NCI-H748 (cell line): ENCODE measurements at regions not wholly inside any gene's neighbourhood (a gene's known extent, or its start where the extent isn't known, plus 50 kb on each side); places are given as distances from the start of the nearest gene placed in this dataset.
A peak's percentile ranks its signal among the peaks of the same experiment; 100 is the strongest.

ENCODE experiments used
- DNase-seq: peaks from one replicate; lab custom pipeline; 2025; ENCODE audit not compliant: unreplicated experiment; lab: John Stamatoyannopoulos, UW

DNA sequence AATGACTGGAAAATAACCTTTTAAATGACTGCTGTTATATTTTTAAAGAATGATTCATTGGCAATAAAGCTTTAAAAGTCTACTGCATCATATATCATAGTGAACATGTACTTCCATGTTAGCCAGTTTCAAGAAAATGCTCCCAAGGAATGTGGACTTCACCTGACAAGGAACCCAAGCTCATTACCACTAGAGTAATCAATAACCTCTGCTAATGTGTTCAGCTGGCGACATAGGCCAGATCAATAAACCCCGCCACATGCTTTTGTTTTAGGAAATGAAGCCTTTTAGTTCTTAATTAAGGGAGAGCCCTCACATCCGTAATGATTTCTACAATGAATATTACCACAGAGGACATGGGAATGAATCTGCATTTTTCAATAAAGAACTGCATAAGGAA is 1219.9 kb upstream of the CNTN5 start:
- DNase-seq, result no peak

DNA sequence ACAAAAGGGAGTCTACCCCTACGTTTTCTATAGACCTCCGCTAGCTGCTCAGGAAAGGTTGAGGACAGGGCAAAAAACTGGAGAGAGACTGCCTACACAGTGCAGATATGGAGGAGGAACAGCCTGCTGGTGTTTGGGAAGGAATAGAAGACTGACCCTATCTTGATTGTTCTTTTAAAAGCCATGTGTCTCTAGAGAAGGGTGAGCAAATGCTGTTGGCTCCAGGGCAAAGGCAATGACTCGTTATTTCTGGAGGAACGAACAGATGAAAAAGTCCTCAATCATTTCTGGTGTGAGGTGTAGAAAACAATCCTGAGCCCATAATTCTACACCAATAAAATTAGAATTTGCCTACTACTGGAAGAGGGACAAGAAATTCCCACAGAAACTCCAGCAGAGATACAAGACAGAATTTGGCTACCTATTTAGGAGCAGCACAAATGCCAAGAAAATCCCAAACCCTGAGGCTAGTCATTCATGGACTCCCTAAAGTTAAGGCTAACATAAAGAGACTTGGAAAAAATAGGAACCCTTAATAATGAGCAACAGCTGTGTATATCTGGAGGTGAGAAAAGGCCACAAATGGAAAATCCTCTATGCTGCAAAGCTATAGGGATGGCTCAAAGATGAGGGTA is 1206.3 kb upstream of the CNTN5 start:
- DNase-seq, result no peak

DNA sequence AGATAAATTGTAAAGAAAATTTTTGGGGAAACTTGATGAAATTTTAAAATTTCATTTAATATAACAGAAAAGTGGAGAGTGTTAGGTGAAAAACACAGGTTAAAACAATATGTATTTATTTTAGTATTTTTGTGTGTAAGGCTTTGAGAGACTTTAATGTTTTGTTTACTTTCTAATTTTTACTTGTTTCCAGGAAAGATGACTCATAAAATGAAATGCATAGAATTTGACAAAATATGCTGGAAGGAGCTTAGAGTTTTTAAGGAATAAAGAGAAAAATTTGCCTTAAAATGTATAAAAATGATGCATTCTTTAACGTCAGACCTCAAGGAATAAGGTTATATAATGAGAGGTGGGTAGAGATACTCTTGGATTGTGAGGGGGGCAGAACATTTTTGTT is 1205.1 kb upstream of the CNTN5 start:
- no peak for DNase-seq

DNA sequence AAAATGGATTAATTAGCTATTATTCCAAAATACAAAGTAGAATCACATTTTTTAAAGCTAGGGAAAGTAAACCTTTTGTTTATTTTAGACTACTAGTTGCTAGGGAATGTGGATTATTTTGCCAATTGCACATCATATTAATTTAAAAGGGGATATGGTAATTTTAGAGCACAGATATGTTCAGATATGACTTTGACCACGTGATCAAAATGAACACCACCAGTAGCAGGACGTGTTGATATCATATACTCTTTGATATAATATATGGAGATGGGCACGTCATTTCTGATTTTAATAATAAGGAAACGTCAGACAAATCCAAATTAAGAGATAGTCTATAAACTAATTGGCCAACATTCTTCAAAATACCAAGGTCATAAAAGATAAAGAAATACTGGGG is 1188.3 kb upstream of the CNTN5 start:
- DNase-seq, result no peak

DNA sequence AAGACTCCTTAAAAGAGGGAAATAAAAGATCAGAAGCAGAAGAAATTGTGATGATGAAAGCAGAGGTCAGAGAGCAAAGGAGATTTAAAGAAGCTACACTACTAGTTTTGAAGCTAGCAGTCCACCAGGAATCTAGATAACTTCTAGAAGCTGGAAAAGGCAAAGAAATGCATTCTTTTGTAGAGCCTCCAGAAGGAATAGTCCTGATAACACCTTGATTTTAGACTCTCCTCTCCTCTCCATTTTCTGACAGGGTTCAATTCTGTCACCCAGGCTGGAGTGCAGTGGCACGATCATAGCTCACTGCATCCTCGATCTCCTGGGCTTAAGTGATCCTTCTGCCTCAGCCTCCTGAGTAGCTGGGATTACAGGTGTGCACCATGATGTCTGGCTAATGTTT is 1187.3 kb upstream of the CNTN5 start:
- no peak for DNase-seq

DNA sequence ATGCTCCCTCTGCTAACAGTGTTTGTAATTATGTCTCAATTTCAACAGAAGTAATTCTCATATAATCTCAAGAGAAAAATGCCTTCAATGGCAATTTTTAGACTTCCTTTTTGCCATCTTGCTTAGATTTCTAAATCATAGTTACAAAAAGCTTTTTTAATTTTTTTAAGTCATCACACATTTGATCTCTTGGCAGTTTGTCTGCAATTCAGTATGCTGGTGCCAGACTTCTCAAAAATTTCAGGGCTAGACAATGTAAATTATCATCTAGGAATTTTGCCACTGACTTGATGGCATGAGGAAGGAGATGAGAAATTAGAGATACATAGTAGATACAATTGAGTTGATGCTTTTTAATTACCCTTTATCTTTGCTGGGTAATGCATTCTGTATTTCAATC is 1176.7 kb upstream of the CNTN5 start:
- DNase-seq, result no peak

DNA sequence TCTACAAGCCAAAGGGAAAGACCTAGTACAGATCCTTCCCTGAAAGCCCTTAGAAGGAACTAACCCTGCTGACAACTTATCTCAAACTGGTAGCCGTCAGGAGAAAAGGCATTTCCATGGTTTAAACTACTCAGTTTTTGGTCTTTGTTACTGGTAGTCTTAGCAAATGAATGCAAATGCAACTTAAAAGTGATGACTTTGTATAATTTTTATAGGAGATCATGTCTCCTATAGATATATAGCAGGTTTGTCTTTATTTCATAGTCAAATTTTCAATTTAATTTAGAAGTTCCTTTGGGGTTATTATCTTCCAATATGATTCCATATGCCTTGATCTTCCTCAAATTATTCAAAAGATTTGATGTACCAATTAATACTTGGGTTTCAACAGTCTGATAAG is 1173.0 kb upstream of the CNTN5 start:
- no peak for DNase-seq

DNA sequence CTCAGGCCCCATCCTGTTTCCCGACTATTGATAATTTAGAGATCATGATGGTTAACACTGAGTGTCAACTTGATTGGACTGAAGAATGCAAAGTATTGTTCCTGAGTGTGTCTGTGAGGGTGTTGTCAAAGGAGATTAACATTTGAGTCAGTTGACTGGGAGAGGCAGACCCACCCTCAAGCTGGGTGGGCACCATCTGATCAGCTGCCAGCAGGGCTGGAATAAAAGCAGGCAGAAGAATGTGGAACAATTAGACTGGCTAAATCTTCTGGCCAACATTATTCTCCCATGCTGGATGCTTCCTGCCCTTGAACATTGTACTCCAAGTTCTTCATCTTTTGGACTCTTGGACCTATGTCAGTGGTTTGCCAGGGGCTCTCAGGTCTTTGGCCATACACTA is 1170.0 kb upstream of the CNTN5 start:
- DNase-seq, result no peak

DNA sequence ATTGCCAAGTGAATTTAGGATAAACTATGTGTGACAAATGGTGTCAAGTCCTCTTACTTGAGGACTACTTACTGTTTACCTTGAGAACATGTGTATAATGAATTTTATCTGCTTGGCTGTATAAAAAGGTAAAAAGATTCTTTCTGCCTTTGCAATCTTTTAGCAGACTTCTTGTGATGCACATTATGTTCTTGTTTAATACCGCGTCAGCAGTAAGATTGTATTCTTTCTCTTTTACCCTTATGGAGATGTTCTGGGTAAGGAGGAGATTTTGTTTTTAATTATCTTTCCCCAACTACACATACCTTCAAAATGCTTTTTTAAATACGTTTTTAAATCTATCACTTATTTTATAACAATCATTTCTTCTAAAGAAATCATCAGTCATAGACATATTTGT is 1166.4 kb upstream of the CNTN5 start:
- no peak for DNase-seq

DNA sequence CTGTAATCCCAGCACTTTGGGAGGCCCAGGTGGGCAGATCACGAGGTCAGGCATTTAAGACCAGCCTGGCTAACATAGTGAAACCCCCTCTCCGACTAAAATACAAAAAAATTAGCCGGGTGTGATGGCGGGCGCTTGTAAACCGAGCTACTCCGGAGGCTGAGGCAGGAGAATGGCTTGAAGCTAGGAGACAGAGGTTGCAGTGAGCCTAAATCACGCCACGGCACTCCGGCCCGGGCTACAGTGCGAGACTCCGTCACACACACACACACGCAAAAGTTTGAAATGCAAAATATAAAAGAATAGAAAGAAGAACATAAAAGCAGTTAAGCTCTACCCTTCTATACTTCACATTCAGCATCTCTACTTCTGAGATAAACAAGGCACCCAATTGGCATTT is 1165.9 kb upstream of the CNTN5 start:
- no peak for DNase-seq

DNA sequence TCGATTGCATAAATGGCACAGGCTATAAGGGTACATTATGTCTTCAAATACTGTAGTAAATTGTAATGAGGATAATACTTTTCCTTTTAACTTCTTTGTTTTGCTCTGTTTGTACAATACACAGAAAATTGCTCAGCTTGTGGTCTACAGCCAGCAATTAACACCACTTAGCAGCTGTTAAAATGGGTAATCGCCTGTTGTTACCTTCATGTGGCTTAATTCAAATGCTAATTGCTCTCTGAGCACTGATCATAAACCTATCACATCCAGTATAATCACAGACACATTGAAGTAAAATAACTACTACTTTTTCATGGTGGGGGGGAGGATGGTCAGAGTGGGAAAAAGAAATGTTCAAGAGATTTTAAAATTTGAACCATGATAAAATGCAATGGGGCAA is 1164.1 kb upstream of the CNTN5 start:
- DNase-seq, result peak; percentile 95

DNA sequence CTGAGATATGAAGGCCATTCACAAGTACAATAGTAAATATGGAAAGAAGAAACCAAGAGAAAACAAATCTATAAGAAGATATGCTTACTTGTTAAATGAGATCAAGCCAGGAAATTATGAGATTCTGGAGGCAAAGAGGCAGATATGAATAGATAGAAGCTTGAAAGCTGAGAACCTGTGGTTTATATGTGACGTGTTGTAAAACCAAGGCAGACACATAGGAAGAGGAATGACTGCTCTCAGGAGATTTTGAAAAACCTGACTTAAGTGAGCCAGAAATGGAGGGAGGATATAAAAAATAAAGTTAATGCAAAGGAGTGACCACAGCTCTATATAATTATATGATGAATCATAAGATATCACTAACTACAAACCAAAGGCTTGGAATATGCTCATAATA is 1160.5 kb upstream of the CNTN5 start:
- DNase-seq, result no peak

DNA sequence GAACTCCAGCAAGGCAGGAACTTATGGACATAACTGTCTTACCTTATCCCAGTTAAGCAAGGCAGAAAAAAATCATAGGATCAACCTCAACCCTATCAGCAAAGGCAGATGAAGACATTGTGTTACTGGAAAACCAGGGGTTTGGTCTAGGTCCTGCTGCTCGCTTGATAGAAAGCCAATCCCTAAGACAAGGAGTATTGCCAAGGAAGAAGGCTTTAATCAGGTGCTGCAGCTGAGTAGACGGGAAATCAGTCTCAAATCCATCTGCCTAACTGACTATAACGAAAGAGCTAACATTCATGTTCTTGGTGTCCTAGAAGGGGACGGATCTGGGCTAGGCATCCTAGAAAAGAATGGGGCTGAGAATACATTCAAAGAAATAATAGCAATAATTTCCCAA is 1158.7 kb upstream of the CNTN5 start:
- no peak for DNase-seq

DNA sequence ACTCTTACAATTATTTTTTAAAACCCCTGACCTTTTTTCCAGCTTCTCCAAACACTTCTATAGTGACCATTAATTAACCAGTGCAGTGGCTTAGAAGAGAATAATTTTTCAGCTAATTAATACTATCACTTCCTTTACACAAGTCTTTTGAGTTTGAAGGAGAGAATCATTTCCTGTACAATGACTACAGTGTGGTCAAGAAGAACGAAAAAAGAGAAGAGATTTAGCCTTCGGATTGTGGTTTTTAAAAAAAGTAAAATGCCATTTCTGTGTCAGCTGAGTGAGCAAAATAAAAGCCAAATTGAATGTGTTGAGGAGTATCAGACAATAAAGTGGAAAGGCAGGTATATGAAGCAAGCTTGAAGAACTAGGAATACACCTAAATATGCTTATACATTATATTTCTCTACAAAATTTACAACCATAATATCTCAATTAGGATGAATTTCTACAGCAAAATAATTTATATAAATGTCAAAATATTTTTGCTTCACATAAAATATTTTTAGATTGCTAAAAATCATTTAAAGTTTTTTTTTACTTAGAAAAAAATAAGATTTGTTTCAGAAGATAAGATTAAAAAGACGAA is 1155.2 kb upstream of the CNTN5 start:
- no peak for DNase-seq

DNA sequence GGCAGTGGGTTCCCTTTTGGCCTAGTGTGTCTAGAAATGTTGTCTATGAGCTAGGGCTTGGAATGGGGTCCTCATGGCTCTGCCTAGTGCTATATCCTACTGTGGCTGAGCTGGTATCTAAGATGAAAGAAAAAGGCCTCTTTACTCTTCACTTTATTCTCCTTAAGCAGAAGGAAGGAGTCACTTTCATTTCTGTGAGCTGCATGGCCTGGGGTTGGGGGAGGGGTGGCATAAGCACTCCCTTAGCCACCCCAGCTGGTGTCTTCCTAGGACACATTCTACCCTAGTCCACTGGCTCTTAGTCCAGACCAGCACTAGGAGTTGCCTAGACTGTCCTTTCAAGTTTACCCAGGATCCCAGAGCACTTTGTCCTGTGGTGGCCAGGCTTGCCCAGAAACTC is 1148.9 kb upstream of the CNTN5 start:
- DNase-seq, result no peak

DNA sequence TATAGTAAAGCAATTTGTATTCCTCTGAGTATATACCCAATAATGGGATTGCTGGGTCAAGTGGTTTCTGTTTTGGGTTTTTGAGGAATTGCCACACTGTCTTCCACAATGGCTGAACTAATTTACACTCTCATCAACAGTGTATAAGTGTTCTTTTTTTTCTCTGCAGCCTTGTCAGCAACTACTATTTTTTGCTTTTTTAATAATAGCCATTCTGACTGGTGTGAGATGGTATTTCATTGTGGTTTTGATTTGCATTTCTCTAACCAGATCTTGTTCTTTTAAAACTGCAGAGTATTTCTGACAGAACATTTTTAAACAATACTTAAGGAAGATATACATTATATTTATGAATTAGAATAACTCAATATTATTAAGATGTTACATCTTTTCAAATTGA is 1140.5 kb upstream of the CNTN5 start:
- no peak for DNase-seq

DNA sequence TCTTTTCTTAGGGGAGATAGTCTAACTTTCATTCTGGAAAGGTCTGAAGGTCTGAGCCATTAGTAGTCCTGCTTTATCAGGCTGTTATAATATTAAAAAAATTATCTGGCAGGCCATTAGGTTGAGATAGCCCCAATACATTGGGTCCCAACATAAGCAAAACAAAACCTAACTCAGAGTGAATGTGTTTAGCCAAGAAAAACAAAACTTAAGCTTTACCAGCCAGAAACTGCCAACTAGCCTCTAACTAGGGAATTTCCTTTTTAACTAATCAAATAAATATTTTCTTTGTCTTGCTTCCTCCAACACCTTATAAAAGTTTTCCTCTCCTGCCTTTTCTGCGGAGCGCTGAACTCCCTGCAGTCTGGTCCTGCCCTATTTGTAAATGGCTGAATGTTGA is 1137.7 kb upstream of the CNTN5 start:
- no peak for DNase-seq

DNA sequence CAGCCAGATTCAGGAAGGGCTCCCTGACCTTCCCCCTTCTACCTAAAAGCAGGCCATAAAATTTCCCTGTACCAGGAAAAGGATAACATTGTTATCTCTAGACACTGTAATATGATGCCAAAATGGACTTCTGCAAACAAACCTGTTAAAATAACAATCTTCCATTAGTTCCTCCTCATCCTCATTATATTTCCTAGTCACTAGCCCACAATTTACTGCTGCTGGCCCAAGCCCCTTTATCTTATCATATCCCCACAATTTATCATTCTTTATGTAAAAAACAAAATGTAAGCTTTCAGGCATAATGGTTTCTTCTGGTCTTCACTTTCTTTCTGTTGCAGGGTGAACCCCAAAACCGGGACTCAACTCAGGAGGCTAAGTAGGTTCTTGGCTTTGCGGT is 1132.1 kb upstream of the CNTN5 start:
- DNase-seq, result peak; percentile 72

DNA sequence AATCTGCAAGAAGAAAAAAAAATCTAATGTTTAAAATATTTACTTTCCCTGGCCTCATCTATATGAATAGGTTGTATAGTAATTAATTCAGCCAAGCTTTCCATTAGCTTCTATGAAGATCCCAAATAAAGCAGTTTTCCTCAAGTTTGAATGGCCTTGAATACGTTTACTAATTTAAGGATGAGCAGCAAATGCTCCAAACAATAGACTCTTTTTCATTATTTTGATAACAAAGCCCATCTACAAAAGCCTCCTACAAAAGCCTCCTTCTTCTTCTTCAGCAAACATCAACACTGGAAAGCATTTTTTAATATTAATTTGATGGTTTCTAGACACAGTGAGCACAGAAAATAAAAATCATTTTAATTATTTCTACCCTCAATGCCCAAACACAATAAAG is 1130.3 kb upstream of the CNTN5 start:
- DNase-seq, result no peak

DNA sequence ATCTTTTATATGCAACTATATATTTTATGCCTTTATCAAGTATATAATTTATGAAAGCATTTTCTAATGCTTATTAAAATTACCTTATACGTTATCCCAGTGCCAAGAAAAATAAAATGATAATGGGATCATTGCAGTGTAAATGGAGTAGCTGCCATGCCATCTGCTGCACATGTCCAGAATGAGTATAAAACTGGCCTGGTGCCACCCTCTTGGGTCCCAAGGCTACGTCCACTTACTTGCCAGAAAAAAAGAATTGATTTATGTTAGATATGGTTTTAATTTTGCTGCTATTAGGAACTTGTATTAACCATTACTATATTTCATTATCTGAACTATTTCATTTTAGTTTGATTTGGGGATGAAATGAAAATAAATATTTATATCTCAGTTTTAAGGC is 1127.1 kb upstream of the CNTN5 start:
- DNase-seq, result peak; percentile 6

DNA sequence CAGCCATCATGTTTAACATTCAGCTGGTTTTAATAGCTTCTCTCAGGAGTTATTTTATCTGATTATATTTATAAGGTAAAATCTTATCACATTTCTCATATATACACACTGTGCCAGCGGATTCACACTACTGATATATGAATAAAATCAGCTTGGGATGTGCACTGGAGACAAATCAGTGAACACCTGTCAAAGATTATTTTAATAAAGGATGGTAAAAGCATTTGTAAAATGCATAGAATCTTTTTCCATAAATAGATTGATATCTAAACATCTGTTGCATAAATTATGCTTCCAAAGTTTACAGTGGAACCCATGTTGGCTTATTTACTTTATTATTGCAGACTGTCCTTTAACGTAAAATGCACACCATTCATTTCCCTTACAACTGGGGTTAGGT is 1125.8 kb upstream of the CNTN5 start:
- DNase-seq, result no peak

DNA sequence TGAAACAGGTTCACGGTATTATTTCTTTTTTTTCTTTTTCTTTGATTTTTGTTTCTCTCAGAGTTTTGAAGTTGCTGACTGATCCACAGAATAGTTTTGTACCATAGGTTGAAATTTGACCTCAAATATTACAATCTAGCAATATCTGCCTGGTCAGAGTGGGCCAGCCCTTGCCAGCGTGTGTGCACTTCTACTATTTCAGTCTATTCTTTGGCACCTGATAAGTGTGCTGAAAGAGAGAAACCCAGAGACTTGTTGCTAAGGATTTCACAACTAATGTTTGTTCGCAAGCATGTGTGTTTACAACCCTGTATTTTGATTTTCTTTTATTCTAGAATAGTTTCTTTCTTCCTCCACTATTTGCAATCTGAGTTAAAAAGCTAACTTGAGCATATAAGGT is 1125.2 kb upstream of the CNTN5 start:
- no peak for DNase-seq

DNA sequence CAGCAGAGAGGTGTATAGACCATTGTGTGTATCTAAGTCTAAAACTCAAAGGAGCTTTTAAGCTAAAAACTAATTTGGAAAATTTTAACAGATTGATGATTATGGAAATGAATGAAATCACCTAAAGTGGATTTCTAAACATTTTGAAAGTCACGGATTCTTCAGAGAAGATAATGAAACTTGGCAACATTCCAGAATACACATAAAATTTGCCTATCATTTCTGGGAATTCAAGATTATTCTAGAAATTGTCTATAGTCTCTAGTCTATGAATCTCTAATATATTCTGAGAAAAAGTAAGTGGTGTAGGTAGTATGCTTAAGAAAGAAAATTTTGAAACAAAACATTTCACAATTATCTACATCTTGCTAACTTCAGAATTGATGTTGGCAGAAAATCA is 1117.9 kb upstream of the CNTN5 start:
- DNase-seq, result no peak
